Right atrium auricular region (tissue), 2 donors: ENCODE measurements at regions not wholly inside any gene's neighbourhood (a gene's known extent, or its start where the extent isn't known, plus 50 kb on each side); places are given as distances from the start of the nearest gene placed in this dataset.

Source experiments
- DNase-seq: peaks from one replicate; pipeline ENCODE4 v3.0.0-alpha.2; 2019; ENCODE audit warnings: low spot score
- H3K27ac ChIP-seq, 2 donors: fragments of 200-600 bp; sonication (generic); 1 replicate in 1 of 2; 2 replicates in 1 of 2; pipeline ENCODE4 v1.5.1; 2016 to 2019
- H3K27me3 ChIP-seq, 2 donors: fragments of 200-600 bp; sonication (generic); one replicate each; pipeline versions ENCODE4 v1.5.1 to v1.6.0; 2017 to 2019
- H3K36me3 ChIP-seq: fragments of 200-600 bp; sonication (generic); one replicate; pipeline ENCODE4 v1.5.1; 2016
- H3K4me1 ChIP-seq, 2 donors: fragments of 200-600 bp; sonication (generic); one replicate each; pipeline versions ENCODE4 v1.5.1 to v1.6.0; 2017 to 2019
- H3K4me3 ChIP-seq, 2 donors: fragments of 200-600 bp; sonication (generic); 1 replicate in 1 of 2; 2 replicates in 1 of 2; pipeline ENCODE4 v1.5.1; 2017 to 2019; ENCODE audit warnings: mild to moderate bottlenecking in 1 of 2, moderate library complexity in 1 of 2
- H3K9me3 ChIP-seq, 2 donors: fragments of 200-600 bp; sonication (generic); one replicate each; pipeline ENCODE4 v1.5.1; 2019
- TF ChIP-seq, protein P1 (sequence below), 2 donors: fragments of 200-600 bp; sonication (generic); IDR thresholded peaks; one replicate each; pipeline ENCODE4 v1.5.1; 2019; ENCODE audit warnings: antibody characterized with exemption in 2 of 2

DNA sequence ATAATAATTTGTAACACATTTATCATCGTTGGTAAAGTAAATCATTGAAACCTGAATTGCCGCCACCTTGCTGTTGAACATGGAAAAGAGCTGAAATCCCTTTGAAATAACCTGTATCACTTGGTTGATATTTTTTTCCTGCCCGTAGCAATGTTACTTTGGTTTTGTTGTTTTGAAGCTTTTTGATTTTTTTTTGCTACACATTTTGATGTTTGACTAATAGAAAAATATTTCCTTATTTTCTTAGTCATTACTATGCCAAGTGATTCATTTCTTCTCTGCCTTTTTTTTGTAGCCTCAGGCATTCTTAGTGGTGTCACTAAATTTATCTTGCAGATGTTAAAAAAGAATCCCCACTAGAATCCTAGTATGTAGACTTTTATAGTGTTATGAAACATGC lies 235.1 kb upstream of the MEOX2 start:
- Histone ChIP-seq H3K27ac (no peak overlapping the region), H3K4me1 (peaks cover 0 to 6% of the 10 kb centered on the region in 2 donors), H3K27me3 (no peaks in the 10 kb centered on the region), H3K36me3 (no peaks in the 10 kb centered on the region), H3K4me3 (no peak overlapping the region), H3K9me3 (peaks cover 0 to 9% of the 10 kb centered on the region in 2 donors)
- TF ChIP-seq, protein P1, sequence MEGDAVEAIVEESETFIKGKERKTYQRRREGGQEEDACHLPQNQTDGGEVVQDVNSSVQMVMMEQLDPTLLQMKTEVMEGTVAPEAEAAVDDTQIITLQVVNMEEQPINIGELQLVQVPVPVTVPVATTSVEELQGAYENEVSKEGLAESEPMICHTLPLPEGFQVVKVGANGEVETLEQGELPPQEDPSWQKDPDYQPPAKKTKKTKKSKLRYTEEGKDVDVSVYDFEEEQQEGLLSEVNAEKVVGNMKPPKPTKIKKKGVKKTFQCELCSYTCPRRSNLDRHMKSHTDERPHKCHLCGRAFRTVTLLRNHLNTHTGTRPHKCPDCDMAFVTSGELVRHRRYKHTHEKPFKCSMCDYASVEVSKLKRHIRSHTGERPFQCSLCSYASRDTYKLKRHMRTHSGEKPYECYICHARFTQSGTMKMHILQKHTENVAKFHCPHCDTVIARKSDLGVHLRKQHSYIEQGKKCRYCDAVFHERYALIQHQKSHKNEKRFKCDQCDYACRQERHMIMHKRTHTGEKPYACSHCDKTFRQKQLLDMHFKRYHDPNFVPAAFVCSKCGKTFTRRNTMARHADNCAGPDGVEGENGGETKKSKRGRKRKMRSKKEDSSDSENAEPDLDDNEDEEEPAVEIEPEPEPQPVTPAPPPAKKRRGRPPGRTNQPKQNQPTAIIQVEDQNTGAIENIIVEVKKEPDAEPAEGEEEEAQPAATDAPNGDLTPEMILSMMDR (IDR thresholded peaks at IDR 0.05): no peak
- no peak for DNase-seq

DNA sequence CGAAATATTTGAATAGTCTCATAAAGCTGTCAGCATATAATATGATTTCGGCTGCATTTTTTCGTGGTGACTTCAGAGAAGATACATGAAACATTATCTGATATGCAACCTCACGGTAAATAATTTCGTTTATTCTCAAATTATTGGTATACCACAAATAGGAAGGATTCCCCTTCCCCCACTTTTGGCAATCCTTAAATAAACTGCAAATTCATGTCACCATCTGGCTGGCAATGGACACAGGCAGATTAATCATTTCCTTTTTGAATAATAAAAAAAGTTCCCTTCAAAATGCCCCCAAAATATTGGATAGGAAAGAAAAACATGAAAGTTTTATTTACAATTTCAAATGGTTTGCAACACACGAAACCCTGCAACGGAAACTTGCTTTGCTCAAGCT lies 234.5 kb upstream of the MEOX2 start:
- H3K27ac ChIP-seq: no peak overlapping the region
- no peaks in the 10 kb centered on the region for H3K36me3 ChIP-seq
- H3K27me3 ChIP-seq: no peaks in the 10 kb centered on the region
- H3K9me3 ChIP-seq: peaks cover 0 to 6% of the 10 kb centered on the region in 2 donors
- H3K4me3 ChIP-seq: no peak overlapping the region
- TF ChIP-seq, protein P1 (IDR thresholded peaks at IDR 0.05): no peak
- peaks cover 0 to 6% of the 10 kb centered on the region in 2 donors for H3K4me1 ChIP-seq
- no peak for DNase-seq

DNA sequence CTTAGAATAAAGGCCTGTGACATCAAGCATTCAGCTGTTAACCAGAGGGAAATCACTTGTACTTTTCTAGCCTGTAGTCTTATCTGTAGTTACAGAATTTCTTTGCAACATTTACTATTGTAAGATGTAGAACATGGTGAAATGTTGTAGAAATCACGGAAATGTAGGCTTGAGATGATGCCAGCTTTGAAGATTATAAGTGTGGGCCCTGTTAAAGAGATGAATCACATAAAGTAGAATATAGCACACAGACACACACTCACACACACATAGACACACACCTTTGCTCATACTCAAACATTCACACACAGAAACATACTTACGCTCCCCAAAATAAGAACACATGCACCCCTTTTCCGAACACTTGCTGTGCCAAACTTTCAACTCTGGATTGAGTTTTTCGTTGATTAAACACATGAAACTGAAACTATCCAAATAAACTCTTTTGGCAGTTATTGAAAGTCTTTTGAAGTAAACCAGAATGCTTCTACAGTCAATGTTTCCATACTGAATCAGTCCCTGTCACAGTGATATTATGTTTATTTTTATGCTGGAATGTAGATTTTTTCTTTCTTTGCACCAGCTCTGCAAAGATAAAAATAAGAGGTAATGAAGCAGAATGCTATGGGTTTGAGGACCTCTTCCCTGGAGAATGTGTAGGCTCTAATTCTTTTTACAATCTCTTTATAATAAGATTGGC lies 230.3 kb upstream of the MEOX2 start:
- no peaks in the 10 kb centered on the region for H3K36me3 ChIP-seq
- H3K4me1 ChIP-seq: peaks cover 0 to 6% of the 10 kb centered on the region in 2 donors
- TF ChIP-seq, protein P1 (IDR thresholded peaks at IDR 0.05): no peak
- H3K27me3 ChIP-seq: no peaks in the 10 kb centered on the region
- no peaks in the 10 kb centered on the region for H3K9me3 ChIP-seq
- H3K4me3 ChIP-seq: no peak overlapping the region
- H3K27ac ChIP-seq: peak overlapping the region in 1 of 2 donors; percentile 31
- DNase-seq: no peak

DNA sequence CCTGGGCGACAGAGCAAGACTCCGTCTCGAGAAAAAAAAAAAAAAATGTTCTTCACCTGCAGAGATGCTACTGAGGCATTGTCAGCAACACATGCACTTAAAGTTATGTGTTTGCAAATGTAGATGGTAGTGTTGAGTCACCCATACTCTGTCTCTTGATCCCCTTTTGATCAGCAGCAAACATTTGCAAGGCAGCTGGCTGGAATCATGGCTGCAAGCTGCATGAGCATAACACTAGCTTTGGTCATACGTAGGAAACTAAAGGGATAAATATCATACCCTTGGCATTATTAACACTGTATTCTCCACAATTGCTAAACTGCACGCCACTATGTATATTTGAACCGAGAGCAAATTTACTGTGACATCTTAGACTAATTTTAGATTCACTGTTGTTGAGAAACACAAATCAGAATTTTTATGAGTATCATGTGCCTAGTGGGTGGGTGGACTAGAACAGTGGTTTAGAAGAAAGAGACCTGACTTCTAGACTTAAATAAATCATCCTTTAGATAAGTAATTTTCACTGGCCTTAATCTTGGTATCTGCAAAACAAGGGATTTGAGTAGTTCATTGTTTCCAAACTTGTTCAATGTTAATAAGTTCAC lies 229.3 kb upstream of the MEOX2 start:
- no peaks in the 10 kb centered on the region for H3K36me3 ChIP-seq
- no peaks in the 10 kb centered on the region for H3K27me3 ChIP-seq
- no peaks in the 10 kb centered on the region for H3K9me3 ChIP-seq
- no peaks in the 10 kb centered on the region for H3K4me1 ChIP-seq
- TF ChIP-seq, protein P1 (IDR thresholded peaks at IDR 0.05): no peak
- H3K4me3 ChIP-seq: no peak overlapping the region
- no peak overlapping the region for H3K27ac ChIP-seq
- no peak for DNase-seq

DNA sequence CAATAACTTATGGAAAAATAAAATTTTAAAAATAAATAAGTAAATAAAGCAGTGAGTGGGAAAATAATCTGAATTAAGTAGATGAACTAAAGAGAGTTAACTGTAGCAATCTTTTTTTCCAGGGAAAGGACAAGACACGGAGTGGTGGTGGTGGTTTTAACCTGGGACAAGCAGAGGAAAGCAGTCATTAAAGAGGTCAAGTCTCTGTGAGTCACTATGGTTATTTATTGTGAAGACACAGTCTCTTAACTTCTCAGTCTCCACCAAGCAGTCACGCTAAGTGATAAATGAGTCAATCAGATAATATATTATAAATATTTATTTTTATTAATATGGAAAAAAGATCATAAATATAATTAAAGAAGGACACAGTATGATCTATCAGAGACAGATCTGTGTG lies 228.1 kb upstream of the MEOX2 start:
- Histone ChIP-seq H3K4me1 (no peaks in the 10 kb centered on the region), H3K27ac (no peak overlapping the region), H3K36me3 (no peaks in the 10 kb centered on the region), H3K9me3 (no peaks in the 10 kb centered on the region), H3K27me3 (no peaks in the 10 kb centered on the region), H3K4me3 (no peak overlapping the region)
- no peak for DNase-seq
- TF ChIP-seq, protein P1 (IDR thresholded peaks at IDR 0.05): no peak
